HG03342 (cell line): ENCODE measurements at regions not wholly inside any gene's neighbourhood (a gene's known extent, or its start where the extent isn't known, plus 50 kb on each side); places are given as distances from the start of the nearest gene placed in this dataset.
"Not testable (repeated sequence)": the region's sequence is repeated elsewhere in the genome, so short reads cannot be mapped to it uniquely, and the experiment has no call there.

Experiments used
- ATAC-seq: cut with Tn5 transposase; IDR thresholded peaks from one replicate; pipeline ENCODE4 v1.9.1; 2021; ENCODE audit warnings: mild to moderate bottlenecking, moderate library complexity; ENCODE audit not compliant: unreplicated experiment

- ATAC-seq: no peak
Measured at GRCh38 chr17:14451729-14452191, 150.9 kb downstream of the HS3ST3B1 start.

DNA sequence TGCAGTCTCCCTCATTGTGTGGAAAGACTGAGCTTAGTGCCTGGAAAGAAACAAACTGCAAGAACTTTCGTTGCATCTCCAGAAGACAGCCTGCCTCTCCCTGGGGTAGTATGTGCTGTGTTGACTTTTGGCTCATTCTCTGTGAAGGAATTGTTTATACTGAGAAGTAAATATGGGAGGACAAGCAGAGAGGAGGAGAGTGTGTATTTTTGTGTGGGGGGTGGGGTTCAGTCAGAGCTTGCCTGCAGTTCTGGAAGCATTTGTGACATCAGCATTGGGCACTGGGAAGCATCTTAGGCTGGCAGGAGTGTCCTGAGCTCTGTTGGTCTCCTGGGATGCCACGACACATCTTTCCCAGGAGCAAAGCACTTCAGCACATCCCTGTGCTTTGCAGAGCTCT, 147.9 kb downstream of the HS3ST3B1 start:
- no peak for ATAC-seq

DNA sequence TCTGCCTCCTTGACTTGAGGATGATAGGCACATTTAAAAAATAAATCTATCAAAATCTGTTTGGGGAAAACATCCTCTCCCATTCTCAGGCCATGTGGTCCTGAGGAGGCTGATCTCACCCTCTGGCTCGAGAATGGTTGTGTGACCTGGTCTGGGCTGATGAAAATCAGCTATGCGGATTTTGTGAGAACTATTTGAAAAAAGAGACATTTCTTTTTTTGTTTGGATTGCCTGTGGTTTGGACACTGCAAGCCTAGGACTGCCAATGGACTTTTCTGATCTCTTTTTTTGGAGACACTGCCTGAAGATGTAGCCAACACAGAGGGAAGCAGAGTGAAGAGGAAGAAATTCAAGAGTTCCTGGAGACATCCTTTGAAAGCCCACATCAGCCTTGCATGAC, 145.9 kb downstream of the HS3ST3B1 start:
- ATAC-seq: no peak

DNA sequence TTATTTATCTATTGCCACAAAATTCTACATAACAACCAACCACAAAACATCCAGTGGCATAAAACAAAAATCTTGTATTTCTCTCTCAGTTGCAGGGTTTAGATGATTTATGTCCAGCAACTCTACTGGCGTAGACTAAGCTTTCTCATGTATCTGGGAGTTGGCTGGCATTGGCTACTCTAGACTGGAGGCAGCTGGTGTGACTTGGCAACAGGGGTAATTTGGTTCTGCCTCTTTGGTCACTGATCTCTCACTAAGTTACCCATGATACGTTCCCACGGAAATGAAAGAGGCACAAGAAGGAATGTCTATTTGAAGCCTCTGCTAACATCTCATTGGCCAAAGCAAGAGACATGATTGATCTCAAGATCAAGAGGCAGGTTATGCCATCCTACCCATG, 144.0 kb downstream of the HS3ST3B1 start:
- no peak for ATAC-seq

- ATAC-seq: no peak
Measured at GRCh38 chr17:14442798-14443528, 142.1 kb downstream of the HS3ST3B1 start.

DNA sequence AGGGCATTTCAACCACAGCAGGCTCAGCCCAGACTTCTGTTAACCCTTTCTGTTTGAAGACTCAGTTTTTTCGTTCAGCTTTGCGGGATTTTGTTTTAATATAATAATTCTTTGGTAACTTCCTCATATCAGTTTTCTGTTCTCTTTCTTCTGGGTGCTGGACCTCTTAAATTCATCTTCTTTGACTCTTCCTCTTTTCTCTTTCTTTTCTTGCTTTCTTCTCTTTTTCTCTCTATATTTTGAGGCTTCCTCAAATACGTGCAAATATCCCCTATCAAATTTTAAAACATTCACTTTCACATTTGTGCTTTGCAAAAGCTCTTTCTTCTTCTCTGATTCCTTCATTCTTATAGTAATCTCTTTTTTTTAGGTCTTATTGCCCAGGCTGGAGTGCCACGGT, 136.3 kb downstream of the HS3ST3B1 start:
- no peak for ATAC-seq

DNA sequence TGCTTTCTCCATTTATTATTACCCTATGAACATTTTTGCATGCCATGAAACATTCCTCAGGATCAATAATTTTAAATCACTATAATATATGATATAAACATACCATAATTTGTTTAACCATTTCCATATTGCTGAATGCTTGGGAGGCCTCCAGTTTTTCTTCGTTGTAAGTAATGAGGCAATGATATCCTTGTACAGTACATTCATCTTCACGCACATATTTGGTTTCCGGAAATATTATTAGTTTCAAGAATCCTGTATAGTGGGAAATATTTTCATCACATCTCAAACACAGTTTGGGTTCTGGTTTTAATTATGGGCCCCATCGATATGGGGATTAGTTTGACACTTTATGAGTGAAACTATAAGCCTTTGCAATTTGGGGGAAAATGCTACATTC, 135.4 kb downstream of the HS3ST3B1 start:
- ATAC-seq: no peak

DNA sequence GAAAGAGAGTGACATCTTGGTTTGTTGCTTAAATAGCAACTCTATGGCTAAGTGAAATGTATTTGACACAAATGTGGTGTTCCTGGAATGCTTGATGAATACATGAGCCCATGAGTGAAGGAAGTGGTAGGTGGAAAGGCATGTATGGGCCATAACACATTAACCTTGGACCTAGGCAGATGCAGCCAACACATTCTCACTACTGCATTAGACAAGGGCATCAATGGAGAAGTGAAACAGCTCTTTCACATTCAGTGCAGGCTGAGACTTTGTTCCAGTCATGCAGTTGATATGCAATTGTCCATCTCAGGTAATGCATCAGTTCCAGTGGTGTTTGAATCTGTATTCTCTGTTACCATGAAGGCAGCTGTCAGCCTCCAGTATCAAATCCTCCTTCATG, 133.6 kb downstream of the HS3ST3B1 start:
- ATAC-seq: no peak

DNA sequence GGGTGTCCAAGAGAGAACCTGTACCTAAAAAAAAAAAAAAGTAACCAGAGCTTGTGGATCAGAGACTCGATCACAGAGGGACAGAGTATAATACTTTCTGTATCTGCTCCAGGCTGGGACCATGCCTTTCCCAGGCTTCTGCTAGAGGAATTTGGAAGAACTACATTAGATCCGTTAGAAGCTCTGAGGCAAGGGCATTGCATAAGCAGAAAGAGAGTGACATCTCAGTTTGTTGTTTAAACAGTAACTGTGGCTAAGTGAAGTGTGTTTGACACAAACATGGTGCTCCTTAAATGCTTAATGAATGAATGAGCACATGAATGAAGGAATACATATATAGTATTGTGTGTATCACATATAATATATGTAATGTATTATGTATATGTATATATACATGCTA, 131.2 kb downstream of the HS3ST3B1 start:
- ATAC-seq: no peak

GRCh38 chr17:14429084-14429483, 128.2 kb downstream of the HS3ST3B1 start:
- ATAC-seq: no peak

- ATAC-seq: no peak
Measured at GRCh38 chr17:14428648-14429029, 127.8 kb downstream of the HS3ST3B1 start.

- peak; percentile 53 for ATAC-seq
Measured at GRCh38 chr17:14427900-14428647, 127.2 kb downstream of the HS3ST3B1 start.

GRCh38 chr17:14423156-14423555, 122.3 kb downstream of the HS3ST3B1 start:
- not testable (repeated sequence) for ATAC-seq

DNA sequence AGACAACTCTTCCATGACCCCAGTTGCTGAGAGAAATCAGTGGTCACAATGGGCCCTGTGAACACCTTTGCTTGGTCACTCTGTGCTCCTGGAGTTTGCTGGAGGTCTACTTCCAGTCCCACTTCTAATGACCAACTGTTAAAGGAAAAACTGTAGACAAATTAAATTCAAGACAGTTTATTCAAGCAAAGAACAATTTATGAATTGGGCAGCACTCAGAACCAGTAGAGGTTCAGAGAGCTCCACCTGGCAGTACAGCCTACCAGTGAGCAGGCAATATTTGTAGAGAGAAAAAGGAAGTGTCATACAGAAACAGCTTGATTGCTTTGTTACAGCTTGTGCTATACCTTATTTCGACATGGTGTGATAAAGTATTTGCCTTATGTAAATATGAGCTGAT, 116.5 kb downstream of the HS3ST3B1 start:
- no peak for ATAC-seq

GRCh38 chr17:14409292-14409691, 108.4 kb downstream of the HS3ST3B1 start:
- ATAC-seq: no peak

GRCh38 chr17:14407541-14407940, 106.7 kb downstream of the HS3ST3B1 start:
- ATAC-seq: no peak

DNA sequence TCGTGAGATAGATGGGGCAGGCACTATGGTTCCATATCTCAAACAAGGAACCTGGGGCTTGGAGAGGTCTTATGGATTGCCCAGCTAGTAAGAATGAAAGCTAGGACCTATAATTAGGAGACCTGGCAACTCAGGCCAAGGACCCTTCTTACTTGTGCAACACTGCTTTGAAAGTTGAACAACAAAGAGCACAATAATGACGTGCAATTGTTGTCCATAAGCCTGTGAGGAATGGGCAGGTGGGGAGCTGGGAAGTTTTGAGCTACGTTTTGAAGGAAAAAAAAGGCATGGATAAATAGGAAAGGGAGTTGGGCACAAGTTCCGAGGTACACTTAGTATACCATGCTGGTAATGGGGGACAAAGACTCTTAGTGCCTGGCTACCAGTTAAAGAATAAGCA, 104.3 kb downstream of the HS3ST3B1 start:
- ATAC-seq: no peak
